NCI-H146 treated with DMSO at 0.1 percent for 48 hours (cell line): ENCODE measurements at regions not wholly inside any gene's neighbourhood (a gene's known extent, or its start where the extent isn't known, plus 50 kb on each side); places are given as distances from the start of the nearest gene placed in this dataset.
"Not testable (repeated sequence)": the region's sequence is repeated elsewhere in the genome, so short reads cannot be mapped to it uniquely, and the experiment has no call there.

ENCODE experiments used
- DNase-seq: peaks from one replicate; lab custom pipeline; 2025; ENCODE audit not compliant: unreplicated experiment; lab: John Stamatoyannopoulos, UW

- no peak for DNase-seq
Observed at GRCh38 chr16:7861891-7862582, 529.4 kb downstream of the RBFOX1 start.

DNA sequence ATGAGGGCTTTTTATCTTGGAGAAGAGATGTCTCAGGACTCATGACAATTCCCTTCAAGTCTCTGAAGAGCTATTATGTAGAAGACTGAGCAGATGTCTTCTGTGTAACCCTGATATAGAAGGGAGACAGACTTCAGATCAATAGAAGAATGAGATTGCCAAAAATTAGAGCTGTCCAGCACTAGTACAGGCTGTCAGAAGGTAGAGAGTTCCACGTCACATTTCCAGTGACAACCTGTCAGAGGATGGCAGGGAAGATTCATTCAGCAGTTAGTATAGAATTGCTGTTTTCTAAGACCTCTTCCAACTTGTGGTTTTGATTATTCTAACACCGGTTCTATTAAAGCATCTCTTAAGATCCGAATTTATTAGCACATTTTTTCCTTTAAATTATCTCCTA, 520.6 kb downstream of the RBFOX1 start:
- DNase-seq, result no peak

DNA sequence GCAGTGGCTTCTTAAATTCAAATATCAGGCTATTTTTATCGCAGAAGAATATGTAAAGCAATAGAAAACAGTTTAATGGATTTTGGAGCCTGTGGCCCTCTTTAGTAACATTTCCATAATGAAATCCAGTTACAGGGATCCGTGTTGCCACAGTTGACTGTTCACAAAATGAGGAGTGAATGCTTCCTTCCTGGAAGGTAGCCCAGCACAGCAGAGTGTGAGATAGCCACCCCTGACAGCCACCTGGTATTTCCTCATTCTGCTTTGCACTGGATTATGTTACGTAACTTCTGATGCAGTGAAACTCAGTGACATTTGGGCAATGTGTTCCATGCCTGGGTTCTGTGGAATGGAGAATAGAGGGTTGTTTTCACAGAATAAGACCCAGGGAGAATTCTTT, 517.2 kb downstream of the RBFOX1 start:
- DNase-seq, result no peak

DNA sequence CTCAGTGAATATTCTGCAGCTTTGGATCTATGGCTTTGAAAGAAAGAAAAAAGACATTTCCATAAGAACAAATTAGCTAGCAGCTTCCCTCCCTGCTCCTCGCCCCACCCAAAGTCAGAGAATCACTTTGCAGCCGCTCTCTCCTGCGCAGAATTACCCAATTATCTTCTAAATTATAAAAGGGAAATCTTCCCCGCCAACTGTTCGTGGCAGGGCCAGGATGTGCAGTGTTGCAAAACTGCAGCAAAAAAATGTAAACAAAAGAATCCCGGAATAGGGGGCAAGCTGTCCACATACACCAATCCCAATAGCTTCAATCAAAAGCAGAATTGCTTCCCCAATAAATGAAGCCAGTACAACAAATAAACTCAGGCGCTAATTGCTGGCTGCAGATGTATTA, 510.6 kb downstream of the RBFOX1 start:
- DNase-seq, result peak; percentile 15

DNA sequence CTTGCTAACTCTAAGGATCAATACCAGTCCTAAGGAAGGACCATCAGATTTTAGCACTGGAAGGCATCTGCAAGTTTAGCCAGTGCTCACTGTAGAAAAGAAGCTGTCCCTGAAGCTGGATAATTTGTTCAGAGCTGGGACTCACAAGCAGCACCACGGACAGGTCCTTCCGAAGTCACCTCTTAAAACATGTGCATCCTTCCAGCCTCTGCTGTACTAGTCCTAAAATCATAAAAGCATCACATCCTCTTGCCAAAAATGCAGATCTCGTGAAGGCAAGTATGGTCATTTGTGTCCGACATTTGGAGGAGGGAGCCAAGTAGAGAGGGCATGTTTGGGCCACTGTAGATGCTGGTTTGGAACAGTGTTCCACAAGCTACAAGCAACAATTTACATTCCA, 506.9 kb downstream of the RBFOX1 start:
- DNase-seq, result no peak

DNA sequence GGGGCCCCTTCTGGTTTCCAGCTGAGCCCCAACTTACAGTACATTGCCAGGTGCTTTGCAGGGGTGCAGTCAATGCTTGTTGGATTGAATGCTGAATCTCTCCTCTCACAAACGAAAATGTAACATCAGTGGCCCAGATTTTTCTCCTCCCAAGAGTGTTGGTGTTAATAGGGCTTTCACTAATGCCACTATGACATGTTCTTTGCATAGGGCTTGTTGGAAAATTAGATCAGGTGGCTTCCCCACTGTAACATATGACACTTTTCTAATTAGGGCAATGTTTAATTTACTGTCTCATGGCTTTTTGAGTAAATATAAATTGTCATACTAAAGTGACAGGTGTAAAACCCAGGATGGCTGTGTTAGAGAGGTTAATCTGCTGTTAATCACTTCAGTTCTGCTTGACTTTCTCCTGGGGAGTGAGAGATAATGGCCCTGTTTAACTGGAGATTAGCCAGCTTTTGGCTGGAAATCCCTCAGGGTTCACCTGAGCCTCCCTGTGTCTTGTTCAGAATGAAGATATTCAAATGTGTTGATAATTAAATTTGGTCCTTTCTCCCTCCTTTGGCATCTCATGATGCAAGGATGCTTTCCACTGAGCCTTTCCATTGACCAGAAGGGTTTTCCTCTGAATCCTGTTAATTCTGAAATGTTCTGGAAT, 502.3 kb downstream of the RBFOX1 start:
- DNase-seq, result peak; percentile 53

- no peak for DNase-seq
Observed at GRCh38 chr16:7820816-7821215, 488.2 kb downstream of the RBFOX1 start.

DNA sequence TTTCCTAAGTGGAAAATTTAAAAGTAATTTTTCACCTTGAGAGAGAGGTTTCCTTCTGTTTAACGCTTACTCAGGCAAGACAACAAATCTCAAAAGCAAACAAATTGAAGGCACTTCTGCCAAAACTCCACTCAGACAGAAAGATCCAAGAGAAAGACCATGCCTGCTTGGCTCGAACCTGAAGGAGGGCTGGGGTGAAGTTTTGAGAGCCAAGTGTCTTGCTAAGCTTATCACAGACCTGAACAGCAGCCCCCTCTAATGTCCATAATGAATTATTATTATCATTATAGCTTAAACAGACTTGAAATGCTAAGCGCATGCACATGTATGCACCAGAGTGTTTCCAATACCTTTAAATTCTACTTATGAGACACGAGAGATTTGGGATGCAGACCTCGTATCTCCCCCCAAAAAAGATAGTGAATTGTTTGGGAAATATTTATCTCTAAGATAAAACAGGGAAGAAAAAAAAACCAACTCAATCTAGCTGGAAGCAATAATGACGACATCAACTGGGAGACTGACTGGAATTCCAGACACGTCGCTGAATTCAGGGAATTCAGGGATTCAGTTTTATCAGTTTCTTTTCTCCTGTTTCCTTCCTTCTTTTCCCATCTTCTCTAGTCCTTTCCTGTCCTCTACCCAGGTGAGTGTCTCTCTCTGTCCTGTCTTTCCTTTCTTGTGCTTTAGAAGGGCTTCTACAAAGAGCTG, 473.2 kb downstream of the RBFOX1 start:
- DNase-seq, result no peak

- DNase-seq, result no peak
Observed at GRCh38 chr16:7804635-7805195, 472.1 kb downstream of the RBFOX1 start.

- DNase-seq, result no peak
Observed at GRCh38 chr16:7792346-7792745, 459.7 kb downstream of the RBFOX1 start.

DNA sequence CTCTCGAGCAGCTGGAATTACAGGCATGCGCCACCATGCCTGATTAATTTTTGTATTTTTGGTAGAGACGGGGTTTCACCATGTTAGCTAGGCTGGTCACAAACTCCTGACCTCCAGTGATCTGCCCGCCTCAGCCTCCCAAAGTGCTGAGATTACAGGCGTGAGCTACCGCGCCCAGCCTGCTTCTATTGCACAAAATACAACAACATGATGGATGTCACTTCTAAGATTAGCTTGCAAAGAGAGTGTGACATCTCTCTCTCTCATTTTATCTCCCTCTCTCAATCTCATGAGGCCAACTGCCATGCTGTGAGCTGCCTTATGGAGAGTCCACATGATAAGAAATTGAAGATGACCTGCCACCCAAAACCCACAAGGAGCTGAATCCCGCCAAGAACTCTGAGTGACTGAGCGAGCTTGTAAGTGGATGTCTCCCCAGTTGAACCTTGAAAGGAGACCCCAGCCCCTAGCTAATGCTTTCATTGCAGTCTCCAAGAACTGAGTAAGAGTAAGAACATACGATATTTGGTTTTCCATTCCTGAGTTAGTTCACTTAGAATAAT, 458.5 kb downstream of the RBFOX1 start:
- no peak for DNase-seq

DNA sequence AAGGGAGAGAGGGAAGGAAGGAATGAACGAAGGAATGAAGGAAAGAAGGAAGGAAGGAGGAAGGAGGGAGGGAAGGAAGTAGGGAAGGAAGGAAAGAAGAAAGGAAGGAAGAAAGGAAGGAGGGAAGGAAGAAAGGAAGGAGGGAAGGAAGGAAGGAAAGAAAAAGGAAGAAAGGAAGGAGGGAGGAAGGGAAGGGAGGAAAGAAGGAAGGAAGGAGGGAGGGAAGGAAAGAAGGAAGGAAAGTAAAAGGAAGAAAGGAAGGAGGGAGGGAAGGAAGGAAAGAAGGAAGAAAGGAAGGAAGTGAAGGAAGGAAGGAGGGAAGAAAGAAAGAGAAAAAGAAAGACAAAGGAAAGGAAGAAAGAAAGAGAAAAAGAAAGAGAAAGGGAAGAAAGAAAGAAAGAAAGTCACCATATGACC, 442.4 kb downstream of the RBFOX1 start:
- DNase-seq, result no peak

DNA sequence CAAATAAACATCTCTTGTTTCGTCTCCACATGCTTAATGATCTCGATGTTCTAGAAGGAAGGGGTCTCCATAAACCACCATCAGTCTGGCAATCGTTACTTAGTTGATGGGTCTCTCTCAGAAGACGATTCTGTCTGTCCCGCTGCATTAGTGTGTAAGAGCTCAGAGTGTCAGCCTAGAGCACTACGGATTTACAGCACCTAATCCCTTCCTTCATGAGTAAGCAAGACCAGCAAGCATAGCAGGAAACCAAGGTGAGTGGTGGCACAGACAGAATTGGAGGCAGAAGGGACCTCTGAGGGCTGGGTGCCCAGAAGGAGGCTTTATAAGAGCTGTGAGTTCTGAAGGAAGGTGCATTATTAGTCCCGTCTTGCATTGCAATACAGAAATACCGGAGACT, 440.1 kb downstream of the RBFOX1 start:
- DNase-seq, result no peak

- not testable (repeated sequence) for DNase-seq
Observed at GRCh38 chr16:7769091-7769490, 436.4 kb downstream of the RBFOX1 start.

- no peak for DNase-seq
Observed at GRCh38 chr16:7765079-7765550, 432.5 kb downstream of the RBFOX1 start.

DNA sequence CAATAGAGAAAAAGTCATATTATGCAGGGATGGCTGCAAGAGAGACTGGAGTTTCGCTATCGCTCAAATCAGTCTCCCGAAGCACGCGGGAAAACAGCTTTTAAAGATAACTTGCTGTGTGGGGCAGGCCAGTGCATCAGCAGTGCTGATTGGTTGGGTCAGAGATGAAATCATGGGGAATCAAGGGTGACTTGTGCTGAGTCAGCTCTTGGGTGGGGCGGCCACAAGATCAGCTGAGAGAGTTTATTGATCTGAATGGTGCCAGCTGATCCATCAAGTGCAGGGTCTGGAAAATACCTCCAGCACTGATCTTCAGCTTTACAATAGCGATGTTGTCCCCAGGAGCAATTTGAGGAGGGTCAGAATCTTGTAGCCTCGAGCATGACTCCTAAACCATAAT, 430.5 kb downstream of the RBFOX1 start:
- no peak for DNase-seq
